Subcutaneous abdominal adipose tissue (tissue), 5 donors: ENCODE measurements at regions not wholly inside any gene's neighbourhood (a gene's known extent, or its start where the extent isn't known, plus 50 kb on each side); places are given as distances from the start of the nearest gene placed in this dataset.
"Not testable (repeated sequence)": the region's sequence is repeated elsewhere in the genome, so short reads cannot be mapped to it uniquely, and the experiment has no call there.

Experiments used
- H3K27ac ChIP-seq: one replicate; pipeline ENCODE4 v1.7.0; 2013; ENCODE audit warnings: low read depth, mild to moderate bottlenecking, inconsistent platforms, low read length, moderate library complexity
- H3K27me3 ChIP-seq, 5 donors: one replicate each; pipeline ENCODE4 v1.7.0; 2013; ENCODE audit warnings: low read length in 5 of 5, inconsistent platforms in 1 of 5; ENCODE audit not compliant: control insufficient read depth in 5 of 5, insufficient read depth in 4 of 5
- H3K36me3 ChIP-seq, 5 donors: one replicate each; pipeline ENCODE4 v1.7.0; 2013; ENCODE audit warnings: low read length in 5 of 5; ENCODE audit not compliant: control insufficient read depth in 5 of 5, insufficient read depth in 5 of 5
- H3K4me1 ChIP-seq, 5 donors: one replicate each; pipeline ENCODE4 v1.7.0; 2013; ENCODE audit warnings: low read length in 5 of 5, mild to moderate bottlenecking in 3 of 5, moderate library complexity in 1 of 5; ENCODE audit not compliant: control insufficient read depth in 5 of 5, insufficient read depth in 5 of 5
- H3K4me3 ChIP-seq, 5 donors: one replicate each; pipeline ENCODE4 v1.7.0; 2013; ENCODE audit warnings: low read length in 5 of 5, low read depth in 1 of 5
- H3K9ac ChIP-seq, 5 donors: one replicate each; pipeline ENCODE4 v1.7.0; 2013; ENCODE audit warnings: low read length in 5 of 5, mild to moderate bottlenecking in 4 of 5, moderate library complexity in 3 of 5
- H3K9me3 ChIP-seq, 5 donors: one replicate each; pipeline ENCODE4 v1.7.0; 2013; ENCODE audit warnings: low read length in 5 of 5; ENCODE audit not compliant: control insufficient read depth in 5 of 5
- donor health status: healthy.
- donor health status: healthy.
- donor health status: healthy.
- donor health status: healthy.
- donor health status: healthy.

DNA sequence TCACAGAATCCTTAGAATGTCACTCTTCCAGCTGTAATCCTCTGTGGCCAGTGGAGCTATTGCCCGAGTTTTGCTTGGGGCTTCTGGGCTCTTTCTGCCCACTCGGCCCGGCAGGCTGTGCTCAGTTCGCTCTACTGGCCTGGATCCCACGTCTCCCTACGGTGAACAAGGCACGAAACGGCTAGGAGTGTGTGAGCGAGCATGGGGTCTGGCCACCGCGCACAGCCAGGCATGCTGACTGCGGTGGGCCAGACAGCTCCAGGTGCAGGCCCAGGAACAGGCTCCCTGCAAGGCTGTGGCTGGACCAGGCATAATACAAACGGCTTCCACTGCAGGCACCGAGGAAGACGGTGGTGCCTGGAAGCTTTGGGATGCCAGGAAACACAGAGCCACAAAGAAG, 2035.5 kb upstream of the ACO1 start:
- H3K9me3 ChIP-seq, result peaks cover 0 to 9% (median 4%) of the 10 kb centered on the region in 5 donors
- H3K27ac ChIP-seq, result no peak overlapping the region
- no peaks in the 10 kb centered on the region for H3K36me3 ChIP-seq
- no peak overlapping the region for H3K4me3 ChIP-seq
- H3K9ac ChIP-seq, result no peak overlapping the region
- H3K27me3 ChIP-seq, result no peaks in the 10 kb centered on the region
- H3K4me1 ChIP-seq, result no peaks in the 10 kb centered on the region

GRCh38 chr9:30349526-30350513, 2034.6 kb upstream of the ACO1 start:
- H3K36me3 ChIP-seq, result no peaks in the 10 kb centered on the region
- no peak overlapping the region for H3K9ac ChIP-seq
- H3K9me3 ChIP-seq, result peaks cover 0 to 9% (median 4%) of the 10 kb centered on the region in 5 donors
- H3K27me3 ChIP-seq, result no peaks in the 10 kb centered on the region
- no peak overlapping the region for H3K4me3 ChIP-seq
- H3K27ac ChIP-seq, result no peak overlapping the region
- no peaks in the 10 kb centered on the region for H3K4me1 ChIP-seq

GRCh38 chr9:30356221-30356620, 2028.2 kb upstream of the ACO1 start:
- H3K4me3 ChIP-seq, result no peak overlapping the region
- no peak overlapping the region for H3K27ac ChIP-seq
- H3K27me3 ChIP-seq, result no peaks in the 10 kb centered on the region
- no peaks in the 10 kb centered on the region for H3K9me3 ChIP-seq
- H3K36me3 ChIP-seq, result no peaks in the 10 kb centered on the region
- H3K9ac ChIP-seq, result no peak overlapping the region
- H3K4me1 ChIP-seq, result no peaks in the 10 kb centered on the region

DNA sequence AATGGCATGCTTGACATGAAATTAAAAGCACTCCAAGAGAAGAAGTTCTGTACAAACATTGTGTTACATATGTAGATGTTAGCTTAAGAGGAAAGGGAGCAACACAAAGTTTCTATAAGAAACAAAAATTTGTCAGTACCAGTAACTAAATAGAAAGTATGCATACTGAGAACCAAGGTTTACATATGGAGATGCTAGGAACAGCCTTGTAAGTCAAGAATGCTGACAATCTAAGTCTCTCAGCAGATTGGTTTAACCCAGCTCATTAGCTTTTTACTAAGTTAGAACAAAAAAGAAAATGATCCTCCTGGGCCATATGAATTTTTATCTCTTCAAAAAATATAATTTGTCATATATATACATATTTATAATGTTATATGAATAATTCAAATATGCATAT, 2022.1 kb upstream of the ACO1 start:
- Histone ChIP-seq H3K4me3 (no peak overlapping the region), H3K9ac (no peak overlapping the region), H3K4me1 (no peaks in the 10 kb centered on the region), H3K36me3 (no peaks in the 10 kb centered on the region), H3K27ac (no peak overlapping the region), H3K9me3 (no peaks in the 10 kb centered on the region), H3K27me3 (no peaks in the 10 kb centered on the region)

DNA sequence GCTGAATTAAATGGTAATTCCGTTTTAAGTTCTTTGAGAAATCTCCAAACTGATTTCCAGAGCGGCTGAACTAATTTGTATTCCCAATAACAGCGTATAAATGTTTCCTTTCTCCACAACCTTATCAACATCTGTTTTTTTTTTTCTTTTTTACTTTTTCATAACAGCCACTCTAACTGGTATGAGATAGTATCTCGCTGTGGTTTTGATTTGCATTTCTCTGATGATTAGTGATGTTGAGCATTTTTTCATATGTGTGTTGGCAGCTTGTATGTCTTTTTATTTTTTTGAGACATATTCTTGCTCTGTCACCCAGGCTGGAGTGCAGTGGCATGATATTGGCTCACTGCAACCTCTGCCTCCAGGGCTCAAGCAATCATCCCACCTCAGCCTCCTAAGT, 2018.3 kb upstream of the ACO1 start:
- not testable (repeated sequence) for H3K27ac ChIP-seq, H3K36me3 ChIP-seq, H3K9ac ChIP-seq, H3K27me3 ChIP-seq, H3K4me3 ChIP-seq, H3K9me3 ChIP-seq, H3K4me1 ChIP-seq

DNA sequence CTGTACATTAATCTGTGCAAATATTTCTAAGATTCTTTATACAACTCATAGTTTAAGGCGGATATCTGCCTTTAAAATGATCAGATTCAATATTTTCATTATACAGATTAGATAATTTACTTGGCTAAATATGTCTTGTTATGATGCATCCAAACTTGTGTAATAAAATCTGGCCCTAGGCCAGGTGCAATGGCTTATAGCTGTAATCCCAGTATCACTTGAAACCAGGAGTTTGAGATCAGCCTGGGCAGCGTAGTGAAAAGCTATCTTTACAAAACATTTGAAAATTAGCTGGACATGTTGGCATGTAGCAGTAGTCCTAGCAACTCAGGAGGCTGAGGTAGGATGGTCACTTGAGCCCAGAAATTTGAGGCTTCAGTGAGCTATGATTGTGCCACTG, 2002.2 kb upstream of the ACO1 start:
- no peak overlapping the region for H3K9ac ChIP-seq
- no peaks in the 10 kb centered on the region for H3K9me3 ChIP-seq
- H3K4me1 ChIP-seq, result no peaks in the 10 kb centered on the region
- H3K27ac ChIP-seq, result no peak overlapping the region
- H3K4me3 ChIP-seq, result no peak overlapping the region
- no peaks in the 10 kb centered on the region for H3K36me3 ChIP-seq
- no peaks in the 10 kb centered on the region for H3K27me3 ChIP-seq

DNA sequence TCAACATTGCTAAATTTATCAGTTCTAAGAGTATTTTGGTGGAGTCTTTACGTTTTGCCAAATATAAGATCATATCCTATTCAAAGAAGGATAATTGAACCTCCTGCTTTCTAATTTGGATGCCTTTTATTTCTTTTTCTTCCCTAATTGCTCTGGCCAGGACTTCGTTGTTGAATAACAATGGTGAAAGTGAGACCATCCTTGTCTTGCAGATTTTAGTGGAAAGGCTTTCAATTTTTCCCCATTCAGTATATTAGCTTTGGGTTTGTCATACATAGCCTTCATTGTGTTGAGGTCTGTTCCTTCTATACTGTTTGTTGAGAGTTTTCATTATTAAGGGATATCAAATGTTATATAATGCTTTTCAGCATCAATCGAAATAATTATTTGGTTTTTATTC, 1974.2 kb upstream of the ACO1 start:
- Histone ChIP-seq H3K4me3 (no peak overlapping the region), H3K9me3 (peaks cover 4 to 14% (median 9%) of the 10 kb centered on the region in 5 donors), H3K27ac (no peak overlapping the region), H3K9ac (no peak overlapping the region), H3K27me3 (no peaks in the 10 kb centered on the region), H3K36me3 (no peaks in the 10 kb centered on the region), H3K4me1 (no peaks in the 10 kb centered on the region)

- no peak overlapping the region for H3K9ac ChIP-seq
- no peaks in the 10 kb centered on the region for H3K4me1 ChIP-seq
- no peak overlapping the region for H3K4me3 ChIP-seq
- H3K36me3 ChIP-seq, result no peaks in the 10 kb centered on the region
- H3K27ac ChIP-seq, result no peak overlapping the region
- H3K9me3 ChIP-seq, result peaks cover 4 to 14% (median 9%) of the 10 kb centered on the region in 5 donors
- H3K27me3 ChIP-seq, result no peaks in the 10 kb centered on the region
Measured at GRCh38 chr9:30411571-30411970, 1972.9 kb upstream of the ACO1 start.

GRCh38 chr9:30459156-30459555, 1925.3 kb upstream of the ACO1 start:
- Histone ChIP-seq H3K9me3 (no peaks in the 10 kb centered on the region), H3K4me3 (no peak overlapping the region), H3K27ac (no peak overlapping the region), H3K9ac (no peak overlapping the region), H3K4me1 (no peaks in the 10 kb centered on the region), H3K36me3 (no peaks in the 10 kb centered on the region), H3K27me3 (no peaks in the 10 kb centered on the region)

- Histone ChIP-seq H3K9ac (no peak overlapping the region), H3K27ac (no peak overlapping the region), H3K4me3 (no peak overlapping the region), H3K36me3 (no peaks in the 10 kb centered on the region), H3K4me1 (no peaks in the 10 kb centered on the region), H3K9me3 (no peaks in the 10 kb centered on the region), H3K27me3 (no peaks in the 10 kb centered on the region)
Measured at GRCh38 chr9:30476826-30477225, 1907.6 kb upstream of the ACO1 start.
